A549 (cell line): ENCODE measurements at regions not wholly inside any gene's neighbourhood (a gene's known extent, or its start where the extent isn't known, plus 50 kb on each side); places are given as distances from the start of the nearest gene placed in this dataset.

Experiments
- ATAC-seq, 2 experiments: fragments of 200-7000 bp in 1 of 2; fragments of >200 bp in 1 of 2; cut with Nextera tagmentation in 1 of 2; cut with Tn5 transposase in 1 of 2; 3 replicates each; pipeline versions ENCODE4 v1.8.0 to v1.9.1; 2018 to 2020; ENCODE audit warnings: mild to moderate bottlenecking in 1 of 2, moderate library complexity in 1 of 2
- CTCF ChIA-PET: fragments of 300-600 bp; sonication (Branson Sonifier 250); formaldehyde crosslinking; extraction: SDS; loops from one replicate; lab custom pipeline; 2021; ENCODE audit warnings: antibody characterized with exemption, inconsistent platforms; lab: Yijun Ruan, JAX
- POLR2A ChIA-PET: fragments of 350-600 bp; formaldehyde crosslinking; extraction: SDS; loops from one replicate; lab custom pipeline; 2021; ENCODE audit warnings: antibody characterized with exemption, inconsistent platforms; lab: Yijun Ruan, JAX
- DNase-seq, 2 experiments: peaks; one replicate each; pipeline versions ENCODE4 v3.0.0 to v3.0.0-alpha.2; 2011 to 2016; ENCODE audit warnings: low read depth in 1 of 2, low spot score in 1 of 2
- FAIRE-seq: peaks from 2 replicates; lab custom pipeline; 2011; peaks lifted over from hg19 to GRCh38; lab: Jason Lieb, UNC
- H3K27ac ChIP-seq, 2 experiments: fragments of >200 bp; sonication (Bioruptor Twin); formaldehyde crosslinking; 3 replicates each; pipeline ENCODE4 v1.5.1; 2016 to 2017
- H3K4me1 ChIP-seq: fragments of >200 bp; sonication (Bioruptor Twin); formaldehyde crosslinking; 3 replicates; pipeline ENCODE4 v1.6.1; 2016
- H3K4me2 ChIP-seq: fragments of >200 bp; sonication (Bioruptor Twin); formaldehyde crosslinking; 3 replicates; pipeline ENCODE4 v1.6.1; 2016
- H3K4me3 ChIP-seq: fragments of >200 bp; sonication (Bioruptor Twin); formaldehyde crosslinking; 3 replicates; pipeline ENCODE4 v1.5.1; 2016
- H3K9me3 ChIP-seq: fragments of >200 bp; sonication (Bioruptor Twin); formaldehyde crosslinking; 3 replicates; pipeline ENCODE4 v1.6.1; 2016
- ATOH8 ChIP-seq: fragments of 250-450 bp; sonication (Bioruptor Pico); IDR thresholded peaks from 2 replicates; pipeline ENCODE4 v1.5.0; 2020; ENCODE audit warnings: low read depth, mild to moderate bottlenecking, moderate library complexity
- BCL3 ChIP-seq: fragments of >200 bp; sonication (Bioruptor Twin); formaldehyde crosslinking; IDR thresholded peaks from 3 replicates; pipeline ENCODE4 v1.6.1; 2016
- BHLHE40 ChIP-seq: IDR thresholded peaks from 2 replicates; pipeline ENCODE4 v1.6.1; 2012; ENCODE audit warnings: low read depth, low read length, inconsistent platforms
- CBX8 ChIP-seq: fragments of 200-600 bp; sonication (generic); IDR thresholded peaks from 2 replicates; pipeline ENCODE4 v1.6.1; 2016
- CHD4 ChIP-seq: fragments of 200-600 bp; sonication (generic); IDR thresholded peaks from 2 replicates; pipeline ENCODE4 v1.6.1; 2016; ENCODE audit warnings: antibody characterized with exemption, mild to moderate bottlenecking, borderline replicate concordance
- E2F6 ChIP-seq: IDR thresholded peaks from 2 replicates; pipeline ENCODE4 v1.6.1; 2012; ENCODE audit warnings: low read depth, borderline replicate concordance
- EHF ChIP-seq: fragments of 250-450 bp; sonication (Bioruptor Pico); IDR thresholded peaks from 2 replicates; pipeline ENCODE4 v1.5.0; 2020; ENCODE audit warnings: mild to moderate bottlenecking
- EHMT2 ChIP-seq: fragments of 200-600 bp; sonication (generic); IDR thresholded peaks from 2 replicates; pipeline ENCODE4 v1.6.1; 2016; ENCODE audit warnings: antibody characterized with exemption, low read depth, mild to moderate bottlenecking, moderate library complexity
- EP300 ChIP-seq, 2 experiments: fragments of >200 bp; sonication (Bioruptor Twin); formaldehyde crosslinking; IDR thresholded peaks; 2 replicates in 1 of 2; 3 replicates in 1 of 2; pipeline ENCODE4 v1.6.1; 2016 to 2017
- FOSB ChIP-seq: fragments of 250-450 bp; sonication (Bioruptor Pico); IDR thresholded peaks from 2 replicates; pipeline ENCODE4 v1.5.0; 2020; ENCODE audit warnings: mild to moderate bottlenecking, moderate library complexity
- FOSL2 ChIP-seq, 2 experiments: fragments of 450-650 bp in 1 of 2; fragments of >200 bp in 1 of 2; sonication (Bioruptor Twin) in 1 of 2; formaldehyde crosslinking; IDR thresholded peaks; 2 replicates each; pipeline versions ENCODE4 v1.5.0 to v1.6.1; 2016 to 2020; ENCODE audit warnings: mild to moderate bottlenecking in 1 of 2, moderate library complexity in 1 of 2
- HEYL ChIP-seq: fragments of 250-450 bp; sonication (Bioruptor Pico); IDR thresholded peaks from 2 replicates; pipeline ENCODE4 v1.8.0; 2021; ENCODE audit warnings: mild to moderate bottlenecking, moderate library complexity
- HMGXB4 ChIP-seq: fragments of 250-450 bp; sonication (Bioruptor Pico); IDR thresholded peaks from 2 replicates; pipeline ENCODE4 v1.5.0; 2021; ENCODE audit warnings: mild to moderate bottlenecking, moderate library complexity, borderline replicate concordance
- HOXA7 ChIP-seq: fragments of 250-450 bp; sonication (Bioruptor Pico); IDR thresholded peaks from 2 replicates; pipeline ENCODE4 v1.5.0; 2020; ENCODE audit warnings: mild to moderate bottlenecking, moderate library complexity
- HOXB13 ChIP-seq: fragments of 250-450 bp; sonication (Bioruptor Pico); IDR thresholded peaks from 2 replicates; pipeline ENCODE4 v1.5.0; 2020; ENCODE audit warnings: low read depth, mild to moderate bottlenecking, moderate library complexity
- KDM1A ChIP-seq: fragments of 200-600 bp; sonication (generic); IDR thresholded peaks from 2 replicates; pipeline ENCODE4 v1.6.1; 2016; ENCODE audit warnings: low read depth, mild to moderate bottlenecking
- KDM5A ChIP-seq: fragments of 200-600 bp; sonication (generic); IDR thresholded peaks from 2 replicates; pipeline ENCODE4 v1.6.1; 2016; ENCODE audit warnings: antibody characterized with exemption, mild to moderate bottlenecking
- MYC ChIP-seq: IDR thresholded peaks from 2 replicates; pipeline ENCODE4 v1.6.1; 2012; ENCODE audit warnings: mild to moderate bottlenecking, inconsistent platforms, low read length, improper control_type of control experiment, borderline replicate concordance
- NFE2L2 ChIP-seq: fragments of 150-350 bp; conservative IDR thresholded peaks from 2 replicates; pipeline ENCODE4 v1.6.1; 2014; ENCODE audit warnings: low read length
- NR3C1 ChIP-seq: fragments of >200 bp; sonication (Bioruptor Twin); formaldehyde crosslinking; IDR thresholded peaks from 3 replicates; pipeline ENCODE4 v1.6.1; 2017
- POLR2A ChIP-seq: IDR thresholded peaks from 2 replicates; pipeline ENCODE4 v1.6.1; 2012; ENCODE audit warnings: mild to moderate bottlenecking, low read length
- POLR2AphosphoS2 ChIP-seq: conservative IDR thresholded peaks from 2 replicates; pipeline ENCODE4 v1.6.1; 2012; ENCODE audit warnings: low read length, improper control_type of control experiment, inconsistent platforms
- RARB ChIP-seq: fragments of 250-450 bp; sonication (Bioruptor Pico); IDR thresholded peaks from 2 replicates; pipeline ENCODE4 v1.8.0; 2021; ENCODE audit warnings: mild to moderate bottlenecking, moderate library complexity
- RCOR1 ChIP-seq: fragments of 150-350 bp; IDR thresholded peaks from 2 replicates; pipeline ENCODE4 v1.6.1; 2014; ENCODE audit warnings: antibody characterized with exemption, low read length, low read depth
- SREBF2 ChIP-seq: fragments of 450-650 bp; IDR thresholded peaks from 2 replicates; pipeline ENCODE4 v1.6.1; 2014; ENCODE audit warnings: mild to moderate bottlenecking, moderate library complexity
- TFCP2L1 ChIP-seq: fragments of 250-450 bp; sonication (Bioruptor Pico); IDR thresholded peaks from 2 replicates; pipeline ENCODE4 v1.5.0; 2021; ENCODE audit warnings: mild to moderate bottlenecking
- ZSCAN20 ChIP-seq: fragments of 250-450 bp; sonication (Bioruptor Pico); IDR thresholded peaks from 2 replicates; pipeline ENCODE4 v1.8.0; 2022; ENCODE audit warnings: mild to moderate bottlenecking, moderate library complexity
- WGBS: methylation state at CpG from one replicate; pipeline ENCODE4 v1.1.6; 2017; ENCODE audit errors: missing lambda C conversion rate; 5-methylcytosine and 5-hydroxymethylcytosine counted together
- TF ChIP-seq, protein P1 (sequence below): fragments of 450-650 bp; IDR thresholded peaks from 2 replicates; pipeline ENCODE4 v1.6.1; 2014; ENCODE audit warnings: antibody characterized with exemption

DNA sequence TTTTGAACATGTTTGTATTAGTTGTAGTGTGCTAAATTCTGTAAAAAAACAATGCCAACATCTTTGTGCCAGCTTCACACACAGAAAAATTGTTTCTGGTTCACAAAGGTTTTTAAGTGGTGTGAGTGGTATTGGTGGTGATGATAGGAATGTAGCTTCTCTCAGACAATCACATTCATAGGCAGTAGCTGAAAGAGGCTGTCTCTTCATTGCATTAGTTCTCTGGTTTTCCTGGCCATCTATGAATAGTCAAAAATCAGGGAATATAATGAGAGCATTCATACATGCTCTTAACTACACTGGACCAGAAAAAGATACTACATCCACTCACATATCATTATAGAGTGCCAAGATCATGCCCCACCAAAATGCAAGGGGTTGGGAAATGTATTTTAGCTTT lies 433.5 kb downstream of the FLRT2 start:
- ChIA-PET POLR2A (no interaction called here), CTCF (no interaction called here)
- no peaks in the 10 kb centered on the region for H3K4me1 ChIP-seq
- no peak overlapping the region for H3K27ac ChIP-seq
- FAIRE-seq (no peak), DNase-seq (no peak), ATAC-seq (no peak)
- no peak overlapping the region for H3K4me2 ChIP-seq
- no peaks in the 10 kb centered on the region for H3K9me3 ChIP-seq
- TF ChIP-seq CBX8 (no peak), RCOR1 (no peak), CHD4 (no peak), NFE2L2 (no peak), HOXA7 (CRISPR knock-in tag) (no peak), FOSB (no peak), EHF (no peak), HEYL (no peak), SREBF2 (no peak), TFCP2L1 (CRISPR knock-in tag) (no peak), EHMT2 (no peak), HOXB13 (CRISPR knock-in tag) (no peak), POLR2AphosphoS2 (no peak), KDM1A (no peak), EP300 (IDR thresholded peaks at IDR 0.05) (no peak), BHLHE40 (no peak), HMGXB4 (no peak), RARB (CRISPR knock-in tag) (no peak), NR3C1 (no peak)
- TF ChIP-seq, protein P1, sequence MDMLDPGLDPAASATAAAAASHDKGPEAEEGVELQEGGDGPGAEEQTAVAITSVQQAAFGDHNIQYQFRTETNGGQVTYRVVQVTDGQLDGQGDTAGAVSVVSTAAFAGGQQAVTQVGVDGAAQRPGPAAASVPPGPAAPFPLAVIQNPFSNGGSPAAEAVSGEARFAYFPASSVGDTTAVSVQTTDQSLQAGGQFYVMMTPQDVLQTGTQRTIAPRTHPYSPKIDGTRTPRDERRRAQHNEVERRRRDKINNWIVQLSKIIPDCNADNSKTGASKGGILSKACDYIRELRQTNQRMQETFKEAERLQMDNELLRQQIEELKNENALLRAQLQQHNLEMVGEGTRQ = no peak
- H3K4me3 ChIP-seq = no peak overlapping the region

- TF ChIP-seq MYC = no peak
- no peak for TF ChIP-seq FOSL2 (IDR thresholded peaks at IDR 0.05)
- no peak for TF ChIP-seq FOSL2 (CRISPR knock-in tag; IDR thresholded peaks at IDR 0.05)
- TF ChIP-seq BHLHE40 = no peak
- no peak for TF ChIP-seq E2F6
- no peak for TF ChIP-seq EP300 (IDR thresholded peaks at IDR 0.05)
- TF ChIP-seq ATOH8 (CRISPR knock-in tag) = no peak
- no peak for TF ChIP-seq RARB (CRISPR knock-in tag)
- no peak for TF ChIP-seq BCL3
- no peak for TF ChIP-seq KDM5A
- no peak for TF ChIP-seq POLR2AphosphoS2
- no peak for TF ChIP-seq ZSCAN20 (CRISPR knock-in tag)
- TF ChIP-seq CHD4 = no peak
- TF ChIP-seq NR3C1 = no peak
- no peak for TF ChIP-seq POLR2A
- no peak for TF ChIP-seq NFE2L2
- ChIA-PET CTCF (no interaction called here), POLR2A (no interaction called here)
- WGBS = 8% methylated on average over 2 of the region's 2 CpGs
- DNase-seq (no peak), ATAC-seq (no peak), FAIRE-seq (no peak)
- Histone ChIP-seq H3K4me2 (no peak overlapping the region), H3K4me1 (no peaks in the 10 kb centered on the region), H3K4me3 (no peak overlapping the region), H3K27ac (no peak overlapping the region), H3K9me3 (no peaks in the 10 kb centered on the region)
Observed at GRCh38 chr14:85960756-85961155, 430.8 kb downstream of the FLRT2 start.
